Body of pancreas (tissue), 4 donors: ENCODE measurements at regions not wholly inside any gene's neighbourhood (a gene's known extent, or its start where the extent isn't known, plus 50 kb on each side); places are given as distances from the start of the nearest gene placed in this dataset.

Experiments used
- CTCF ChIP-seq, 7 experiments: fragments of 450-650 bp in 4 of 7; fragments of 200-600 bp in 3 of 7; sonication (generic) in 3 of 7; IDR thresholded peaks; one replicate each; pipeline ENCODE4 v1.5.1; 2016 to 2019; ENCODE audit warnings: antibody characterized with exemption in 7 of 7
- POLR2A ChIP-seq, 3 donors: fragments of 450-650 bp; IDR thresholded peaks; one replicate each; pipeline ENCODE4 v1.6.1; 2016; ENCODE audit warnings: antibody characterized with exemption in 3 of 3, mild to moderate bottlenecking in 2 of 3

- TF ChIP-seq CTCF (IDR thresholded peaks at IDR 0.05) (no peak), POLR2A (IDR thresholded peaks at IDR 0.05) (no peak)
Observed at GRCh38 chr10:47061776-47062175, 150.5 kb downstream of the PTPN20 start.
